Activated T-helper 9 cell treated with anti-CD3 and anti-CD28 coated beads, Interleukin-2, amount 50 U/mL, for 16 hours (primary cell): ENCODE measurements at regions not wholly inside any gene's neighbourhood (a gene's known extent, or its start where the extent isn't known, plus 50 kb on each side); places are given as distances from the start of the nearest gene placed in this dataset.

Source experiments
- DNase-seq: peaks from one replicate; pipeline ENCODE4 v3.0.0-alpha.2; 2020; ENCODE audit warnings: low read depth

DNA sequence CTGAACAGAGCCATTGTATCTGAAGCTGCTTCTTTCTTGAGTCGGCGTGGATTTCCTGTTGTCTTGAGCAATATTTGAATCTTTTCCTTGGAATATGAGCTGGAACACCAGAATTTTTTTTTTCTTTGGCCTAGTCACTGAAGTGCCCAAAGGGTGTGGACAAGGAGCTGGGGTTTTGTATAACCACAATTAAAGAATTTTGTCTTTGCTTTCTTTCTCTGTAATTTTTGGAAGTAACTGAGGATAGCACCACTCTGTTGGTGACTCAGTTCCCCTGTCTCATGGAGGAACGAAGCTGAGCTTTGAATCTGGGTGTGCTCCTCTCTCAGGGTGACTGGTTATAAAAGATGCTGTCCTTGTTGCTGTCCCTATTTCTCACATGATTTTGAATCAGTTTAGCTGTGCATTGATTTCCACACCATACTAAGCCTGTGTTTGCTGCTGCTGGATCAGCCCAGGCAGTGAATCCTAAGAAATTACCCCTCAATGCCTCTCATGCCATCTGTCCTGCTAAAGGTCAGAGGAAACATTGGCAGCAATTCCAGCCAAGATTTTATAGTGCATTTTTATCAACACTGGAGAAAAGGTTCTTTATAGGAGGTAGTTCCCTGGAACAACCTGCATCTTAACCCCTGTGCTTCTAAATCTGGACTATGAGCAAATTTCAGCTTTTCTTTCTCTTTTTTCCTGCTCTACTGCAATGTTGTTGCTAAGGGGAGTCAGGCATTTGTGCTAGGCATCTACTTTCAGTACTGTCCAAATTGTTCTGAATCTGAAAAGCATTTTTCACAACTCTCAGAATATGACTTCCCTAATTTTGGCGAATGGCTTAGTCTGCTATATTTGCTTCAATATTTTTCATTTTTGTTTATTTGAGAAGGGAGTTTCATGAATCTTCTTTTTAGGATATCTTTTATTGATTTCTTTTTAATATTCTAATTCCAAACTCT is 540.8 kb downstream of the SOX6 start:
- no peak for DNase-seq

DNA sequence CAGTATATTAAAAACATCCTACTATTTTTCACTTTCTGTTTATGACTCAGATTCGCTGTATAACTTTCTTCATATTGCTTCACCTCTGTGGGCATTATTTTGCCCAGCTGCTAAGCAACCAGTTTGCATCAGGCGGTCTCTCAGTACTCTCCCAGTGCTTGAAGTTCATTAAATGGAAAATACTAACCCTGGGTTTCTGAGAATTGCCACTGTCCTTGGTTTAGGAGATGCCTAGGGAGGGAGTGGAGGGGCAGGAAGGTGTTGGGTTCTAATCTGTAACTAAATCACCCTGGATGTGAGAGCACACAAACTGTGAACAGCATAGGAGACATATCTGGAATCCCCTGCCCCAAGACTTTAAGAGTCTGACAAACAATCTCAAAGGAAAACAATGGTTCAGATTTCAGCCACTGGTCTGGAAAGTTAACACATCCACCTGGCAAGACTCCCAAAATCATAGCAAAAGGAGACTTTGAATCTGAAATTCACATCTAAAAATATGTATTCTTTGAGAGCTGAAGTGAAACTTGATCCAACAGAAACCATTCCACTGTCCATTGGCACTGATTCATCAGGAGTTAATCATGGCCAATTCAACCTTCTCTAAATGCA is 540.0 kb downstream of the SOX6 start:
- no peak for DNase-seq

DNA sequence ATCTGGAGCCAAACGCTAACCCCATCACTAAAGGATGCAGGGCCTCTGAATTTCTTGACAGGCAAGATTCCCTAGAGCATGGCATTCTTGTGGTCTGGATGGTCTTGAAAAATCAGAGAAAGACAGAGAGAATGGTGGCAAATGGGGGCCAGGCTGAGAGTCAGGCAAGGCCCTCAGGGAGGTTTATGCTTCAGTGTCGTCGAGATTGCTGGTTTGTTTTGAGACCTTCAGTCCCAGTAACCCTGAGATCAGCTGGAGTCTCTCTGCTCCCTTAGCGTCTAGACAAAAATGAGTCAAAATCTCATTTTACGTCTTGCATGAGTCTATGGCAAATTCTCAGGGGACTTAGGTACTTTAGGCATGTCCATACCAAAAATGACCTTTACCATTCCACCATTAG is 539.3 kb downstream of the SOX6 start:
- no peak for DNase-seq

DNA sequence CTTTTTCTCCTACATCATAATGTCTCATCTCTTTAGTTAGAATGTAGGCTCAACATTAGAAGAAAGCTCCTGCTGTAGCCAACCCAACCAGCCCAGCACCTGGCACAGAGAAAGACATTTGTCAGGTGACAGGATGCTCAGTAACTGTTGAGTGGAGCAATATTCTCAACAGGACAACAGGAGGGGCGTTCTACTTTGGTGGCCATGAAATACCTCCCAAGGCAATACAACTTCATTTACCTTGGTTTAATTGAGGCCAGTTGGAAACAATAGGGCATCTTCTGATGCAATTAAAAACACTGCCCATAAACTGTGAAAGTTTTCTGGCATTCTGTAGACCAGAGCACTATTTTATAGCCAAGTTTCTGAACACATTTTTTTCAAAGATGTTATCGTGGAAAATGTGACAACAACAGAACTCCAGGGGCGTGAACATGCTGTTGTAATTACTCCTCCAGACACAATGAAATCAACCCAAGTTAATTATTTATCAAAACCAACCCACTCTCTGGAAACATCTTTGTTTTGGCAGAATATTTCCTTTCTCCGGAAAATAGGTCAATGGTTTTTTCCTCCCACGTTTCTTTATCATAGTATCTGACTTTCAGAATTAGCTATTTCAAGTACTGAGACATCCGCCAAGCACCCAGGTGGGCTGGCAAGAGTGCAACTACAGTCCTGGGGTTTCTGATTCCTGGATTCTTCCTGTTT is 538.1 kb downstream of the SOX6 start:
- no peak for DNase-seq

DNA sequence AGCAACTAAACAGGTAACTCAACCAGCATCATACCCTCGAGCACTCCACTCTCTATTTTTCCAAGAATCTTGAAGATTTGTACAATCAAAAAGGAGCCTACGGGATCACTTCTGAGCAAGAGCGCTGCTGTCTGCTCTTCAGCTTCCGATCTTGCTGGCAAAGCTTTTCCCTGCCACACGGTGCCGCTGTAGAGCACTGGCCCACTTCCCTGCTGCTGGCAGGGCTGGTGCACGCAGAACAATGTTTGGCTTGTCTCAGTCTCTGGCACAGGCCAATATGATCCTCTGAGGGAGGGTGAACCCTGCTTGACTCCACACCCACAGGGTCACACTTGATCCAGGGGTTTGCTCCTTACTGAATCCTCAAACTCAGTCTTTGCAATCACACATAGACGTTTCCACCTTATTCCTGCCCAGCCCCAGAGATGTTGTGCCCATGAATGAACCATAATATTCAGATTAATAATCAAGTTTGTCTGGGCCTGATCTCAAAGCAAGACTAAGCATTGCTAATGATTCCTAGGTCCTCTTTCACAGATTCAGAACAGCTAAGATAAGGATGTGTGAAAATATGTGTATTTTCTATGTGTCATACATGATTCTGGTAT is 536.6 kb downstream of the SOX6 start:
- no peak for DNase-seq

DNA sequence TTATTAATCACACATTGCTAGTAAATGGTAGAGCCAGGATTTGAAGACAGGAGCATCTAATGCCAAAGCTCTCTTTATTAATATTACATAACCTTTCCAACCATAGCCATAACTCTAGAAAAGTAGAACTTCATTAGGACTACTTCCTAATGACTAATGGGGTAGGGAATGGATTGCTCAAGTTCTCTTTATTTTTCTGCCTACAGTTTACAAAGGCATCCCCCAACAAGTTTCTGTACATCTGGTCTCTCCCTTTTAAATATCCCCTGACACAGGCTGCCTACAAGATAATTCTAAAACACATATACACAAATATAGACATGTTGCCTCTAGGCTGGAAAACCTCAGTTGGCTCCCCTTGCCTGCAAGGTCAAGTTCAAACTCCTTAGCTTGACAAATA is 534.9 kb downstream of the SOX6 start:
- no peak for DNase-seq

DNA sequence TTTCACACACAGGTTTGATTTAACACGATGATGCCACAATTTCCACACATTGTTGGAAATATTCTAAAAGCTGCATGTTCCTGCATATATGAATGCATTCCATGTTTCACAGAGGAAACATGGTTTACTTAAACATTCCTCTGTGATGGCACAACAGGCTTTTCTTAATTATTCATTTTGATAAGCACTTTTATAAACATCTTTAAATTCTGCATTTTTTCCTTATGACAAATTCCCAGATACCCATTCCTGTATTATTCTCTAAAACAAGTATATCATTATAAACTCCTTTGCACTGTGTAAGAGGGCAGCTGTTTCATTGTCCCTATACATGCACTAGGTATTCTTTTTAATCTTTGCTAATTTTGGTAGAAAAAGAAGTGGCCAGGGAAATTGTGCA is 532.3 kb downstream of the SOX6 start:
- no peak for DNase-seq

DNA sequence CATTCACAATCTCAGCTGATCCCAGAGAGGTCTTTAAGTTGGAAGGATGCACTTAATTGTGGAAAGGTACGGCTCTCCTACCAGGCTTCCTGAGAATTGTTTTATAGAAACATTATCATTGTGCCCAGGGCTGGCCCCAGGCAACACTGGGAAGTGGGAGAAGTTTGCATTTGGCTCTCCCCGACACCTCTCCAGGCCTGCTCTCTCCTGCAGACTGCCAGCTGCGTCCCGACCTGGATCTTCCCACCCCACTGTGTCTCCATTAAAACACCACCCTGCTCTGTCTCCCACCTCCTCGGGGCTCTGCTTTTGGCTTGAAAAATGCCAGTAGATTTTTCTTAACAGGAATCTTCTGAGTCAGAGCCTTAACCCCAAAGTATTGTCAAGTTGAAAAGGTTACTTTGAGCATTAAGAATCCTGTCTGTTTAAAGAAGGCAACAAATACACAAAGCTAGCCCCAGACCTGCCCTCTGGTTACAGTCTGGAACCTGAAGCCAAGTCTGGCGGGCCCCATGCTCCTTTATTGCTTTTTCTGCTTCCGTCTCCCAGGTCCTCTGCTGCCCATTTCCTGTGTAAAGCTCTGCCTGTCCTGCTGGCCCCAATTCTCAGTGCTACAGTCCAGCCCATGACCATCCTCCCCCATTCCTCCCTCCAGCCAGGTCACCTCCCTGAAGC is 530.2 kb downstream of the SOX6 start:
- DNase-seq, result no peak

DNA sequence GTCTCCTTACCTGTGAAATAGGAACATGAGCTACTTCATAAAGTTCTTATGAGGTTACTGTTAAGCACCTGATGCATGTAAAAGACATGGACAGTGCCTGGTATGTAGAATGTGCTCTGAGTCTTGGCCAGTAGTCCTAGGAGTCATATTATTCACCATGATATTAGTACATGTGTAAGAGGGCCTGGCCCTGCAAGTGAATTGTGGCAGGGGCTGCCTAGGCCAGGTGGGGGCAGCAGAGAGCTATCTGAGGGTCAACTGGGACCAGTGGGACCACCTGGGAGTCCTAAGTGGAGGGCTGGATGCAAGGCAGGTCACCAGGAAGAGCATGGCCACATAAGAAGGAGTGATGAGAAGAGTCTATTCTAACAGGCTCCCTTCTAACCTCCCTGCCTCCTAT is 529.5 kb downstream of the SOX6 start:
- DNase-seq, result no peak

DNA sequence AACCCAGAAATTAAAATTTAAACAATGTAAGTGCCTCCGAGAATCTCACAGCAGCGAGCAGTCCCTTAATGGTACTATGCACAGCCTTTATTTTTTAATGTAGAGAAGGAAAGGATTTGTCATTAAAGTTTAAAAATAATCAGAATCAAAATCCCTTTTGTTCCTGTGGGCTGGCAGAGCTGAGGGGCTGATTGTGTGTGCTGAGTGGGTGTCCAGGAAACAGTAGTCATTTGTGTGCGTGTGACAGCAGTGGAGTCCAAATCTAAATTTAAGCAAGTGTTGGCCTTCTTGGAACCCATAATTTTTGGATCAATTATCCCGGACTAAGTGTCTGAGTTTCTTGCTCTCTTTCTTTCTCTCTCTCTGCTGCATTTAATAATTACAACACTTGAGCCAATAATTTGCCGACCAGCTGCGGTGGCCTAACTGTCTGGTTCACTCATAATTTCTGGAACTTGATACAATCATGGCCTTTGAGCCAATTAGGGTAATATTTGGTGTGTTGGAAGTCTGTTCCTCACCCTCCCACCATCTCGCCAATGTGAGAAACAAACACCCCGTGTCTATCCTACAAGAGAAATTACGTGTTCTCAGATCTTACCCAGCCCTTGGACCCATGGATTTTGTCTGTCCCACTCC is 528.0 kb downstream of the SOX6 start:
- DNase-seq, result no peak

DNA sequence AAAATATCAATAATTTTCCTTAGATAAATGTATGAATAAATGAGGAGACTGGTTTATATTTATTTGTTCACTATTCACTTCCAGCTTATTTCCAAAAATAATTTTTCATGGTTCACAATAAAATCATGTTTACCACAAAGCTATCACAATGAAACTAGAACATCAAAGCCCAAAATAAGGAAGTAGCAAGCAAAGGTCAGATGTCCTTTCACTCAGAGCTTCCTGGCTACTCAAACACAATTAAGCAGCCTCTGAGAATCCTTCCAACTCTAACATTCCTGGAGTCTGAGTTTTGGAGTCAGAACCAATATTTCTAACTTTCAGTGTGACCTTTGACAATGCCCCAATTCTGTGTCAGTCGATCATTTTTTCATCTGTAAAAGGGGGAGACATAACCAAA is 527.0 kb downstream of the SOX6 start:
- DNase-seq, result no peak

DNA sequence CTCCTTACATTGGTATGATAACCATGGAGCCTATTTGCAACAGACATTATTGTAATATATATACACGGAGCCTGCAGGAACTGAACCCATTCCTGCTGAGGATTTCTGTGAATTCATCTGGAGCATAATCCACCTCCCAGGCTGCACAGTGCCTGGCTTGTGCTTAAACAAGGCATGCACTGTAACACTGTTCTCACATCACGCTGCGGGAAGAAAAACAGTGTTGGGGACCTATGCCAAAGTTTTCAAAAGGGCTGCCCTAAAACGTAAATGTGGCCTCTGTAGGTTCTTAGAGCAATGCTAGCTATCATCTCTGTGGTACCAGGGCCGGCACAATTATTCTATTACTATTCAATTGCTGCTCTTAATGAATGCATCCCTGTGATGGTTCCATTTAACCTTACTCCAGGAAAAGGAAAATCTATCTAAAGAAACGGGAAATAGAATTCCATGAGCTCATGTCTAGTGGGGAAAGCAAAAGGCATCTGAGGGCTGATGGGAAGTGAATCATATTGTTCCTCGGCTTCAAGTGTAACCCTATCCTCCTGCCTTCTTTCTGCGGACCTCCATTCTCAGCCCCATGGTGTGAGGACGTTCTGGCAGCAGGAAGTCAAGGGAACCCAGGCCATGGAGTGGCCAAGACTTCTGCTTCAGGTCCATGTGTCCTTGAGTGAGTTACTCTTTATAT is 525.5 kb downstream of the SOX6 start:
- DNase-seq, result no peak

DNA sequence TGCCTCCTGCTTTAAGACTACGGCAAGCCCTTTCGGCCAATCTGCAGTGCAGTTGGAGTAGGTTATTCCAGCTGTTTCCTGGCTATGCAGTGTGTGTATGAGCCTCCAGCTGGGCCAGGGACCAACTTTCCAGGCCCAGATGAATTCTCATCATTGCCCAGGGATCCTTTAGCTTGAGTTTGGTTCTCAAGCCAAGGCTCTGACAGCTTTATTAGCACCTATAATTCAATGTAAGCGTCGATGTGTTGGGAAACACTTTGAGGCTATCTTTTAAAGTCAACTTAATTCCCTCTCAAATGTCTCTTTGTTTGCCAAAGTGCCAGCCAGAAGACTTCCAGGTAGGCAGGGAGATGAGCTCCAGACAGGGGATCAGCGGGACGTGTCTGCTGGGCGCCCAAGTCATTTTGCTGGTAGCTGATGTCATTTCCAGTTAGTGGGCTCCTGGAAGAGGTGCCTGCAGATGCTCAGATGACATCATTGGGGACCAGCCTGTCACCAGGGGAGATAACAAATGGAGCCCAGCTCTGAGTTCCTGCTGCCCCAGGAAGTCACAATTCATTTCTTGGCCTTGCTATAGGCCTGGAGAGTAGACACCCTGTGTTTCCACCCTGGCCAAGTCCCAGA is 520.4 kb downstream of the SOX6 start:
- no peak for DNase-seq

DNA sequence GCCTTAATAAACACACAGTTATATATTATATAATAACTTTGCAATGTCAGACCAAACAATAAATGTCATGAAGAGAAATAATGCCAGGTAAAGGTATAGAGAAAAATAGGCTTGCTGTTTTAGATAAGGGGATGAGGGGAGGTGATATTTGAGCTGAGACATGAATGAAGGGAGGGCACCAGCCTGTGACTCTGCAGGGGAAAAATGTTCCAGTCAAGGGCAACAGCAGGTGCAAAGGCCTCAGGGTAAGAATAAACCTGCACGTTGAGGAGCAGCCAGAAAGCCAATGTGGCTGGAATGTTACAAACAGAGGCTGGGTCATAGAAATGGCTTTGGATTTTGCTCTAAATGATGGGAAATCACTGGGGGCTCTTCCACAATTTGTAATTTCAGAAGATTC is 519.6 kb downstream of the SOX6 start:
- DNase-seq, result no peak

DNA sequence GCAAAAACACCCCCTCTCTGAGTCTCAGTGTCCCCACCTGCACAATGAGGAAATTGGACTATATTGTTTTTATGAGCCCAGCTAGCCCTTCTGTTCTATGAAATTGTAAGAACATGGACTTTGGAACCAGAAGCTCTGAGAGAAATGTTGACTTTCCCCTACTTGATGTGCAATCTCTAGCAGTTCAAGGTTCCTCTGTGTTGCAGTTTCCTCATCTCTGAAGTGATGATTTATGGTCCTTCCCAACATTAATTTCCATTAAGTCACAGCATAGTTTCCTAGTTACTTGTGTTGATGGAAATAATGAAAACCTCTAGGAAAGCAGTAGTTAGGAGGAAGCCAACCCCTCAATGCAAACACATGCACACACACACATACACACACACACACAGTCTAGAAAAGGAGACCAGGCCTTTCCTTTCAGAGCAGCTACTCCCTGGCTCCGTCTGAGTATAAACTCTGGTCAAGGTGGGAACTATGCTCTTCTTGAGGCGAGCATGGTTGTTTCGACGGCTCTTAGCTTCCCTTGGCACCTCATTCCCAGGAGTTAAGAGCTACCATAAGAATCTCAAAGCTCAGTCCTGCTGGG is 518.4 kb downstream of the SOX6 start:
- no peak for DNase-seq

DNA sequence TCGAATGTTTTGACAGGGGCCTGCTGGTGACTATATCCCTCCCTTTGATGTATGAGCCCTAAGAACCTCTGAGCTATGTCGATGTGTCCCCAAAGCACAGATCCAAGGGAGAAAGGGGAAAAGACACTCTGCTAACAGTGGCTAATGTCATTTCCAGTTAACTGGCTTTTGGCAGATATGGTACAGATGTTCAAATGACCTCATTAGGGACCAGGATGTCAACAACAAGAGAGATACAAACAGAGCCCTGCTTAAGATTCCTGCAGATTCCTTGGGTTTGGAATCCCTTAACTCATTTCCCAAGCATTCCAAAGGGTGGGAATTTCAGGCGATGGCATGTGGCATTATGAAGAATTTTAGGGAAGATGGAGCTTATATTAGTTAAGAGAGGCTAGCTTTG is 517.3 kb downstream of the SOX6 start:
- no peak for DNase-seq

DNA sequence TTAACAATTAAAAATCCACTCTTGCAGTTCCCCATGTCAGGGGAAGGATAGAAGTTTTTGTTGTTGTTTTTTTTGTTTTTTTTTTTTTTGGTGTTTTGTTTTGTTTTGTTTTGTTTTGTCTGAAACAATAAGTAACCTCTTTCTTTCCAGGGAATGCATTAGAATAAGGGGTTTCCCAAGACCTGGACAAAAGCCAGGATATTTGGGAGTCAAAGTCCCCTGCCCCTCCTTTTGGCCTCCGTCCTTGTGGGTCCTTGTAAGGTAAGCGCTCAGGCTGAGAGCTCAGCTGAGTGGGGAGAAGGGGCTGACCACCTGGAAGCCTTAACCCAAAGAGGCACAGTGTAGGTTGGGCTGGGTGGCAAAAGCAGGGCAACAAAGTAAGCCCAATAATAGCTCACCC is 515.4 kb downstream of the SOX6 start:
- no peak for DNase-seq

DNA sequence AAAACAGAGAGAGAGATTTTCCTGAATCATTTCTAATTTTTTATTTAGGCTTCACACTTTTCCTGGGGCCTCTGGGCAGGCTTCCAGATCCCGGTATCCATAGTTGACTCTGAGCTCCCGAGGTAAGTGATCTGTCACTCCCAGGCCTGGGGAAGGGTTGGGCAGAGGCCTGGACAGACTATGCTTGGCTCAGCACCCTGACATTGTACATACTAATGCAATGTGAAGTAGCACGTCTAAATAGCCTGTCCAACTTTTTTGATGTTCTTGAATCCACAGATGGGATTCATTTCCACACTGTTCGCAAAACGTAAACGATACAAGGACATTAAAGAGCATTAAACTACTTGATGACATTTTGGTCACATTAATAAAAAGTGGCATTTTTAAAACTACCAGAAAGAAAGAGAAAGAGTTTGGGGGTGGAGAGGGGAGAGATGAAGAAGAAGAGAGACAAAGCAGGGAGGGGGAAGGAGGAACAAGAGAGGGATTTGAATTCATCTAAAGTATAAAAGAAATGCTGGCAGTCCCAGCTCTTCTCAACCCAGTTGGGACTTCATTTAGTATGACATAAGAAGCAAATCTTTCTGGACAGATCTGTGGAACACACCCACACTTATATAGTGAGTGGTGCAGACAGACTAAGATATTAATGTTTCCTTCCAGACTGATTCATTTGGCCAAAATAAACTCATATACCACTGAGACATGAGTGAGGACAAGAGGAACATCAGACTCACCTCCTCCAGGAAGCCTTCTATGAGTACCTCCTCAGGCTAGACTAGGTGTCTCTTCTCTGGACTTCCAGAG is 514.2 kb downstream of the SOX6 start:
- DNase-seq, result no peak

DNA sequence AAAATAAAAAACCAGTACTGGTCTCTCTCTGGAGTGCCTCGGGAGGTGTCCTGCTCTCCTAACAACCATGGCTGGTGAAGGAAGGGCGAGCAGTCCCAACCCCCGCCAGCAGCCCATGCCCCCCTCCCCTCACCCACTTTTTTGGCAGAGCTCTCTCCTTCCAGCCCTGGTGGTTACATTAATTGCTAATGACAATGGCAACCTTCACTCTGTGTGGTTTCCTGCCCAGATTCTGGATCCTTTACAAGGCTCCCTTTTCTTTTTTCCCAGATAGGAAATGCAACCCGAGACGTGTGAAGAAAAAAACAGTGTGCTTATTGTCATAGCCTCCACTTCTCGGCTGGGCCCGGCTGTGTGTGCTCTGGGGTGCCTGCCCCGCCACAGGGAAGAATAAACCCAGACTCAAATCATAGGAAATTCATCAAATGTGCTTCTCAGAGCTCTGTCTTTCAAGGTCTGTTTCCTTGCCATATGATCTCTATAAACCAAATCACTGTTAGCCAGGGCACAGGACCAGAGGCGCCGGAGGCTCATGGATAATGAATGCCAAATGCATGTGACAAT is 513.0 kb downstream of the SOX6 start:
- no peak for DNase-seq
